NCI-H146 treated with DMSO at 0.1 percent for 48 hours (cell line): ENCODE measurements at regions not wholly inside any gene's neighbourhood (a gene's known extent, or its start where the extent isn't known, plus 50 kb on each side); places are given as distances from the start of the nearest gene placed in this dataset.
A peak's percentile ranks its signal among the peaks of the same experiment; 100 is the strongest.
"Not testable (repeated sequence)": the region's sequence is repeated elsewhere in the genome, so short reads cannot be mapped to it uniquely, and the experiment has no call there.

Source experiments
- DNase-seq: peaks from one replicate; lab custom pipeline; 2025; ENCODE audit not compliant: unreplicated experiment; lab: John Stamatoyannopoulos, UW

- DNase-seq, result no peak
Measured at GRCh38 chr10:3580565-3580964, 204.4 kb downstream of the KLF6 start.

GRCh38 chr10:3579845-3580244 is 205.2 kb downstream of the KLF6 start:
- no peak for DNase-seq

- no peak for DNase-seq
Measured at GRCh38 chr10:3578682-3579081, 206.3 kb downstream of the KLF6 start.

GRCh38 chr10:3578159-3578558 is 206.8 kb downstream of the KLF6 start:
- DNase-seq, result no peak

- no peak for DNase-seq
Measured at GRCh38 chr10:3574451-3574850, 210.6 kb downstream of the KLF6 start.

- DNase-seq, result no peak
Measured at GRCh38 chr10:3573498-3573897, 211.5 kb downstream of the KLF6 start.

GRCh38 chr10:3571310-3571825 is 213.6 kb downstream of the KLF6 start:
- no peak for DNase-seq

GRCh38 chr10:3570855-3571266 is 214.1 kb downstream of the KLF6 start:
- DNase-seq, result no peak

GRCh38 chr10:3570131-3570729 is 214.8 kb downstream of the KLF6 start:
- DNase-seq, result no peak

- peak; percentile 90 for DNase-seq
Measured at GRCh38 chr10:3568983-3569382, 216.0 kb downstream of the KLF6 start.

GRCh38 chr10:3568392-3568791 is 216.6 kb downstream of the KLF6 start:
- DNase-seq, result no peak

GRCh38 chr10:3567291-3567963 is 217.6 kb downstream of the KLF6 start:
- DNase-seq, result no peak

GRCh38 chr10:3566627-3567026 is 218.4 kb downstream of the KLF6 start:
- DNase-seq, result no peak

- no peak for DNase-seq
Measured at GRCh38 chr10:3564346-3565002, 220.5 kb downstream of the KLF6 start.

- DNase-seq, result no peak
Measured at GRCh38 chr10:3563298-3563697, 221.7 kb downstream of the KLF6 start.

GRCh38 chr10:3560628-3561027 is 224.4 kb downstream of the KLF6 start:
- DNase-seq, result not testable (repeated sequence)

- no peak for DNase-seq
Measured at GRCh38 chr10:3559527-3559926, 225.5 kb downstream of the KLF6 start.

- no peak for DNase-seq
Measured at GRCh38 chr10:3559011-3559410, 226.0 kb downstream of the KLF6 start.

GRCh38 chr10:3556191-3557017 is 228.6 kb downstream of the KLF6 start:
- DNase-seq, result not testable (repeated sequence)

- DNase-seq, result no peak
Measured at GRCh38 chr10:3554121-3554522, 230.9 kb downstream of the KLF6 start.

GRCh38 chr10:3552281-3552680 is 232.7 kb downstream of the KLF6 start:
- no peak for DNase-seq
